Smooth muscle cell (in vitro differentiated cells): ENCODE measurements at regions not wholly inside any gene's neighbourhood (a gene's known extent, or its start where the extent isn't known, plus 50 kb on each side); places are given as distances from the start of the nearest gene placed in this dataset.

Experiments
- DNase-seq: peaks from one replicate; lab custom pipeline; 2025; ENCODE audit not compliant: unreplicated experiment; lab: John Stamatoyannopoulos, UW
- H2AFZ ChIP-seq: fragments of 200-600 bp; sonication (generic); 2 replicates; pipeline ENCODE4 v1.6.0; 2016; ENCODE audit warnings: antibody characterized with exemption, low read depth, mild to moderate bottlenecking
- H3F3A ChIP-seq: fragments of 200-600 bp; sonication (generic); 2 replicates; pipeline ENCODE4 v1.6.0; 2017; ENCODE audit warnings: antibody characterized with exemption, low read depth
- H3K27ac ChIP-seq: fragments of 200-600 bp; sonication (generic); 2 replicates; pipeline ENCODE4 v1.5.1; 2016; ENCODE audit warnings: low read depth, mild to moderate bottlenecking
- H3K27me3 ChIP-seq: fragments of 200-600 bp; sonication (generic); 2 replicates; pipeline ENCODE4 v1.6.1; 2016; ENCODE audit warnings: low read depth, mild to moderate bottlenecking
- H3K36me3 ChIP-seq: fragments of 200-600 bp; sonication (generic); 2 replicates; pipeline ENCODE4 v1.5.1; 2016; ENCODE audit warnings: low read depth
- H3K4me1 ChIP-seq: fragments of 200-600 bp; sonication (generic); 2 replicates; pipeline ENCODE4 v1.5.1; 2016; ENCODE audit warnings: low read depth
- H3K4me2 ChIP-seq: fragments of 200-600 bp; sonication (generic); 2 replicates; pipeline ENCODE4 v1.6.0; 2016; ENCODE audit warnings: mild to moderate bottlenecking
- H3K4me3 ChIP-seq: fragments of 200-600 bp; sonication (generic); 2 replicates; pipeline ENCODE4 v1.5.1; 2016; ENCODE audit warnings: mild to moderate bottlenecking
- H3K79me2 ChIP-seq: fragments of 200-600 bp; sonication (generic); 2 replicates; pipeline ENCODE4 v1.6.0; 2016; ENCODE audit warnings: low read depth, mild to moderate bottlenecking
- H3K9ac ChIP-seq: fragments of 200-600 bp; sonication (generic); 2 replicates; pipeline ENCODE4 v1.6.0; 2016; ENCODE audit warnings: low read depth
- H3K9me3 ChIP-seq: fragments of 200-600 bp; sonication (generic); replicated peaks from 2 replicates; pipeline ENCODE4 v1.5.1; 2016; ENCODE audit warnings: low read depth
- H4K20me1 ChIP-seq: fragments of 200-600 bp; sonication (generic); 2 replicates; pipeline ENCODE4 v1.6.0; 2016; ENCODE audit warnings: low read depth
- CTCF ChIP-seq: fragments of 200-600 bp; sonication (generic); IDR thresholded peaks from 2 replicates; pipeline ENCODE4 v1.5.1; 2017; ENCODE audit warnings: borderline replicate concordance, mild to moderate bottlenecking, antibody characterized with exemption; ENCODE audit not compliant: insufficient read depth, poor library complexity, severe bottlenecking
- WGBS: methylation state at CpG from one replicate; pipeline ENCODE4 v1.1.7; 2016; ENCODE audit warnings: low lambda C conversion rate; 5-methylcytosine and 5-hydroxymethylcytosine counted together

GRCh38 chr6:143607168-143607567, 70.6 kb upstream of the PHACTR2 start:
- Histone ChIP-seq H3K27ac (no peak overlapping the region), H3K79me2 (no peaks in the 10 kb centered on the region), H3K4me1 (no peaks in the 10 kb centered on the region), H3K4me3 (no peak overlapping the region), H4K20me1 (no peaks in the 10 kb centered on the region), H3K9ac (no peak overlapping the region), H3F3A (no peaks in the 10 kb centered on the region), H3K27me3 (no peaks in the 10 kb centered on the region), H3K36me3 (no peaks in the 10 kb centered on the region), H3K4me2 (no peak overlapping the region), H3K9me3 (no peaks in the 10 kb centered on the region), H2AFZ (peak overlapping the region; percentile 25)
- TF ChIP-seq CTCF = no peak
- 83% methylated on average over 7 of the region's 7 CpGs for WGBS
- no peak for DNase-seq

GRCh38 chr6:143605906-143606521, 71.8 kb upstream of the PHACTR2 start:
- TF ChIP-seq CTCF = no peak
- Histone ChIP-seq H3F3A (no peaks in the 10 kb centered on the region), H3K4me1 (no peaks in the 10 kb centered on the region), H3K9me3 (no peaks in the 10 kb centered on the region), H3K36me3 (no peaks in the 10 kb centered on the region), H3K9ac (no peak overlapping the region), H3K4me3 (no peak overlapping the region), H3K27me3 (no peaks in the 10 kb centered on the region), H4K20me1 (no peaks in the 10 kb centered on the region), H2AFZ (no peak overlapping the region), H3K4me2 (no peak overlapping the region), H3K79me2 (no peaks in the 10 kb centered on the region), H3K27ac (no peak overlapping the region)
- DNase-seq = no peak
- 93% methylated on average over 6 of the region's 6 CpGs for WGBS

- Histone ChIP-seq H3K79me2 (no peaks in the 10 kb centered on the region), H4K20me1 (no peaks in the 10 kb centered on the region), H3K27me3 (no peaks in the 10 kb centered on the region), H3K27ac (no peak overlapping the region), H3K4me1 (no peaks in the 10 kb centered on the region), H3K9me3 (no peaks in the 10 kb centered on the region), H3K4me2 (no peak overlapping the region), H3K9ac (no peak overlapping the region), H3K36me3 (no peaks in the 10 kb centered on the region), H2AFZ (no peak overlapping the region), H3F3A (no peaks in the 10 kb centered on the region), H3K4me3 (no peak overlapping the region)
- WGBS = 91% methylated on average over 1 of the region's 1 CpG
- TF ChIP-seq CTCF = no peak
- DNase-seq = no peak
Measured at GRCh38 chr6:143603455-143603854, 74.3 kb upstream of the PHACTR2 start.

GRCh38 chr6:143601504-143601903, 76.3 kb upstream of the PHACTR2 start:
- TF ChIP-seq CTCF = no peak
- no peak for DNase-seq
- 76% methylated on average over 2 of the region's 2 CpGs for WGBS
- no peaks in the 10 kb centered on the region for H3K27me3 ChIP-seq
- no peak overlapping the region for H3K4me3 ChIP-seq
- no peaks in the 10 kb centered on the region for H3F3A ChIP-seq
- H3K9me3 ChIP-seq = no peaks in the 10 kb centered on the region
- H3K36me3 ChIP-seq = no peaks in the 10 kb centered on the region
- no peak overlapping the region for H3K9ac ChIP-seq
- H3K79me2 ChIP-seq = no peaks in the 10 kb centered on the region
- H2AFZ ChIP-seq = no peak overlapping the region
- no peak overlapping the region for H3K27ac ChIP-seq
- no peak overlapping the region for H3K4me2 ChIP-seq
- no peaks in the 10 kb centered on the region for H3K4me1 ChIP-seq
- H4K20me1 ChIP-seq = no peaks in the 10 kb centered on the region
